CD4-positive, alpha-beta T cell treated with Interleukin-15 for 4 hours (primary cell): ENCODE measurements at regions not wholly inside any gene's neighbourhood (a gene's known extent, or its start where the extent isn't known, plus 50 kb on each side); places are given as distances from the start of the nearest gene placed in this dataset.
"Not testable (repeated sequence)": the region's sequence is repeated elsewhere in the genome, so short reads cannot be mapped to it uniquely, and the experiment has no call there.

ENCODE experiments used
- DNase-seq: peaks from one replicate; pipeline ENCODE4 v3.0.0-alpha.2; 2020; ENCODE audit warnings: low spot score

- DNase-seq: no peak
Observed at GRCh38 chr10:117750616-117751015, 208.1 kb downstream of the EMX2 start.

GRCh38 chr10:117751259-117751658 lies 208.7 kb downstream of the EMX2 start:
- DNase-seq: no peak

DNA sequence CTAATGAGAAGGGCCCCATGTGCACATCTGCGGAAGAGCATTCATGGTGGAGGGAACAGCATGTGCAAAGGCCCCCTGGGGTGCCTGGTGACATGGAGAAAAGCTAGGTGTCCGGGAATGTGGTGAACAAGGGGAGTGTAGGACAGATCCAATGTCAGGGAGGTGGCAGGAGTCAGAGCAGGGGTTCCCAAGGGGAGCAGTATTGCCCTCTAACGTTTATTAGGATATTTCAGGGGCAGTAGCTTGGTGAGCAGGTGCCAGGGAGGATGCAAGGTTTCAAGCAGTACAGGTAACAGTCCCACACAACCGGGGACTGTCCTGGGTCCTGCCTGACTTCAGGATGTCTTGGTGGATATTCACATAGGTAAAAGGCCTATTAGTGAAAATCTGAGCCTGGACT lies 209.6 kb downstream of the EMX2 start:
- no peak for DNase-seq

DNA sequence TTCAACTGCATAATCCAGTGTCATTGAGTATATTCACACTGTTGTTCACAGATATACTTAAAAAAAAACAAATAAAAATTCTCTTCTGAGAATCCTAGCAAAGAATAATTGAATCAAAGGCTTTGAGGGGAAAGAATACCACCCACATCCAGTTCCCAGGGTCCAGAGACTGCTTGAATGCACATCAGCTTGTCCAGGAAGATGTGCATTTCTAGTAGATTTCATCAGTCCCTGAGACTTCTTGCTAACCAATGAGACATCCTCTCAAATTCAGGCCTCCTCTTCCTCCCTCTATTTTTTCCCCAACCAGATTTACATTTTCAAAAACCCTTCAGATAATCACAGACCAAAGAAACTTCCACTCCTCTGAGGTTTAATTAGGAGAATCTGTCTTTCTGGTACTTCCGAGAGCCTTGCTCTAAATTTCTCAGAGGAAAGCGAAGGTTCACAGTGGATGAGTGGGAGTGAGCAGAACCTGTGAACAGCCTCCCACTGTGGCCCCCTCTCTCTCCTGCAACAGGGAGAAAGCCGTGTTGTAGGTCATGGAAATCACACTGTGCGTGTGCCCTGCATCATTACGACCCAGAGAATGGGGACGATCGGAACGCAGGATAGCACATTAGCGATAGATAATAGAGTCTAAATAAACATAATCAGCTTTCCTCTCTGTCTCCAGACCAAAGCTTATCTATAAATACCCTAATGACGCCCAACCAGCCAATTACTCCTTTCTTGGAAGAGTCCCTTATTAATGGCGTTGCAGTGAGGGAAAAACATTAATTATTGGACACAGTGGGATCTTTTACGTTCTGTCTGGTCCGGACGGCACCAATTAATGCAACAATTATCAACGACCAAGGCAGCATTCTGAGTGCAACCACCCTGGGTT lies 212.5 kb downstream of the EMX2 start:
- no peak for DNase-seq

- DNase-seq: no peak
Observed at GRCh38 chr10:117755659-117756014, 213.1 kb downstream of the EMX2 start.

- no peak for DNase-seq
Observed at GRCh38 chr10:117757086-117757720, 214.7 kb downstream of the EMX2 start.

- no peak for DNase-seq
Observed at GRCh38 chr10:117759266-117759665, 216.7 kb downstream of the EMX2 start.

DNA sequence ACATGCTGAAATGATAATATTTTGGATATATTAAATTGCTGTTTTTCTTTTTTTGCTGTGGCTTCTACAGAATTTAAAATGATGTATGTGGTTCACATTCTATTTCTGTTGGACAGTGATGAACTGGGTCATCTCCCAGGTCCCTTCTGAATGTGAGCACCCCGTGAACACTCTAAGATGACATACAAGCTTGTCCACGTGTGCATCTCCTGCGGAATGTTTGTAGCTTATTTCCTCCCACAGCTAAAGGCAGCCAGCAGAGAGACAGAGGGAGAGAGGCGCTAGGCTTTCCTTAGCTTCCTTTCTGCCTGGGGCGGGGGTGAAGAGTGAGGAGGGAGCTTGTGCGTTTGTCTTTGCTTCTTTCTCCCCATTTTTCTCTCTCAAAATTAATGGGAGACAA lies 219.1 kb downstream of the EMX2 start:
- DNase-seq: no peak

DNA sequence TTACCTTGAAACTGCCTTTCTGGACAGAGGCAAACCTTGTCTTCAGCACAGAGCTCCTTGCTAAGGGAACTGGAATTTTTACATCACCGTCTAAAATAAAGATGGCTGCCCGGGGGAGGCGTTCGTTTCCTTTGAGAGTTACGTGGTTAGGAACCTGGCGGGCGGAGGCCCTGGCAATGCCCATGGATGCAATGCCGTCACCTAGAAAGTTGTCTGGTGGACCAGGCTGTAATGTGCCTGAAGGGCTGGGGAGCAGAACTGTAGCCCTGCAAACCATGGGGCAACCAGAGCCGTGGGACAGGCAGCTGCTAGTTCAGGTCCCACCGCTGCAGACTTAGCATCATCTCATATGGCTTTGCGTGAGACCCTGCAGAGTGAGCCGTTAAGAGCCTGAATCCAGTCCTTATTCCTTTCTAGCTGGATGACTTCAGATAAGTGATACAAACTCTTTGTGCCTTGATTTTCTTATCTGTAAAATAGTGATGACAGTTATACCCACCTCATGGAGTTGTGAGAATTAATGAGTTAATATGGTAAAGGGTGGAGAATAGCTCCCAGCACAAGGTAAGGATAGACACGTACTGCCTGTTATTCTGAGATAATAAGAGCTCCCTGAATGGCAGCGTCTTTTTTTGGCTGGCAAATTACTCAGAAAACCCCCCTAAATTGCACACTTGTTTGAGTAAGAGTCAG lies 219.7 kb downstream of the EMX2 start:
- no peak for DNase-seq

GRCh38 chr10:117762819-117763172 lies 220.2 kb downstream of the EMX2 start:
- DNase-seq: no peak

DNA sequence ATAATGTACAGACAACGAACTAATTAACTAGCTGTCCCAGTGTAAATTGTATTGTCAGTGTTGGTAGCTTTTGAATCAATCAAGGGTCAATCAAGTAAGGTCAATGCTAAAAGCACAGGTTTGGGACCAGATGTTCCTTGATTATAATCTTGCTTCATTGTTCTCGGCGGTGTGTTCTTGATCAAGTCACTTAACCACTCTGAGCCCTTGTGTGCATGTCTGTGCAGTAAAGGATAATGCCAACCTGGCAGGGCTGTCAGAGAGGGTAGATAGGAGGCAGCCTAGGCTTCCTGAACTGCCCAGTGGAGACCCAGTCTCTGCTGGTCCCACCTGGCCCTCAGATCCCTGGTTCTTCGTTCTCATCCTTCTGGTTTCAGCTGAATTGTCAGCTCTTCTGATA lies 221.0 kb downstream of the EMX2 start:
- DNase-seq: no peak

DNA sequence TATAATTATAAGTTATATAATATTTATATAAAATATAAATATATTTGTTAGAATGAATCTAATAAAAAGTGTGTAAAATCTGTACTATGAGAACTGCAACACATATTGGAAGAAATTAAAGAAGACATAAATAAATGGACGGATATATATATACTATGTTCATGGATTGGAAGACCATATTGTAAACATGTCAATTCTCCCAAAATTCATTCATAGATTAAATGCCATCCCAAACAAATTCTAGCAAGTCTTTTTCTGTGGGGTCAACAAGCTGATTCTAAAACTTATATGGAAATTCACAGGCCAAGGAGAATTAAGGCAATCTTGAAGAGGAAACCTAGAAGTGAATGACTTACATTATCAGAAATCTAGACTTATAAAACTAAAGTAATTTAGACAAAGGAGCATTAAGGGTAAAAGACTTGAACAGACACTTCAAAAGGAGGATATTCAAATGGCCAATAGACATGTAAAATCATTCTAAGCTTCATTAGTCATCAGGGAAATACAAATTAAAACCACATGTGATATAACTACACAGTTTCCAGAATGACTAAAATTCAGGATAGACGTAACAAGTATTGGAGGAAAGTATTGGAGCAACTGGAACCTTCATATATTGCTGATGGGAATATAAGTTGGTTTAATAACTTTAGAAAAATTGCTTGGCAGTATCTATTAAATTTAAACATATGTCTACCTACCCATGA lies 225.9 kb downstream of the EMX2 start:
- DNase-seq: no peak

GRCh38 chr10:117775526-117775925 lies 233.0 kb downstream of the EMX2 start:
- no peak for DNase-seq

DNA sequence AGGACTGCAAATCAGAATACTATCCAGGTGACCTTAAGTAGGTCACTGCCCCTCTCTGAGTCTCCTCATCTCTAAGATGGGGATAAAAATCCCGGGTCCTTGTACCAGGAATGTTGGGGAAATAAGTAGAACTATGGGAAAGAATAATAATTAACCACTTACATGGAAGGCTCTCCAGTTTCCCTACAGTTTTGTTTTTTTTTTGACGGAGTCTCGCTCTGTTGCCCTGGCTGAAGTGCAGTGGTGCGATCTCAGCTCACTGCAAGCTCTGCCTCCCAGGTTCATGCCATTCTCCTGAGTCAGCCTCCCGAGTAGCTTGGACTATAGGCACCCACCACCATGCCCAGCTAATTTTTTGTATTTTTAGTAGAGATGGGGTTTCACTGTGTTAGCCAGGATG lies 234.7 kb downstream of the EMX2 start:
- not testable (repeated sequence) for DNase-seq

- DNase-seq: no peak
Observed at GRCh38 chr10:117778241-117778640, 235.7 kb downstream of the EMX2 start.

GRCh38 chr10:117780411-117780810 lies 237.9 kb downstream of the EMX2 start:
- no peak for DNase-seq

DNA sequence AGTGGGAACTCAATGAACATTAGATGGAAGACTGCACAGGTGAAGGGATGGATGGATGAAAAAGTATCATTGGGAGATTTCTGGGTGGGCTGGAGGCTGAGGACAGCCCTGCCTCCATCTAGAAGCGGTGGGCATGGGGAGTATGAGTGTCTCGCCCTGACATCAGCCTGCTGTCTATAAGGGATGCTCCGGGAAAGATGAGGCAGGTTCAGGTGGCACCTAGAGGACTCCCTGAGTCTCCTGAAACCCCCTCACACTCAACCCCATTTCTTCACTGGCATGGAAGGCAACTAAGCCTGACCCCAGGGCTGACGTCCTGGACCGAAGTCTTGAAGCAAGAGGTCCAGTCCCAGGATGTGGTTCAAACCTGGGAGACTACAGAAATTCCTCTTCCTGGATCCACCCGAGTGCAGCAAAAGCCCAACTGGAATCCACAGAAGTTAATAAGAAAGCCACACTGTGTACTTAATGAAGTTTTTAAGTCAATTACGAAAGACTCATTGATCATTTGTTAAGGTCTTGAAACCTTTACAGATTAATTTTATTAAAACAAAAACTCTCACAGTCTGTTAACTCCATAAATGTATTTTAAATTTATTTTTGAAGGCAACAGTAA lies 238.8 kb downstream of the EMX2 start:
- DNase-seq: no peak

- DNase-seq: no peak
Observed at GRCh38 chr10:117782276-117782675, 239.7 kb downstream of the EMX2 start.

GRCh38 chr10:117783698-117784395 lies 241.3 kb downstream of the EMX2 start:
- no peak for DNase-seq

DNA sequence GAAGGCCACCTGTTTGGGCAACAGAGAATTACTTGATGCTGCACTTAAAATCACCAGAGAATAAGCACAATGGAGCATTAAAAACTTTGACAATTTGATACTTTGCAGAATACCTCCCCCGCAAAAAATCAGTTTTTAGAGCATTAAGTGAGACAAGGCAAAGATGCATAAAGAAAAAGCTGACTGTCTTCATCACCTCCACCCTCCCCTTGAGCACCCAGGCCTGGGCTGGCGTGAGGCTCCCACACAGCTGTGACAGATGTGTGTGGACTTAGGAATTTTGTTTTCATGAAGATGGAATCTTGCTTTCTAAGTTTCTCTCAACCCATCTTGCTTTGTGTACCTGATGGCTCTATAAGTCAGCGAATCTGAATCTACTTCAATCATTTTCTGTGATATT lies 242.2 kb downstream of the EMX2 start:
- no peak for DNase-seq

GRCh38 chr10:117788911-117789310 lies 246.4 kb downstream of the EMX2 start:
- no peak for DNase-seq

DNA sequence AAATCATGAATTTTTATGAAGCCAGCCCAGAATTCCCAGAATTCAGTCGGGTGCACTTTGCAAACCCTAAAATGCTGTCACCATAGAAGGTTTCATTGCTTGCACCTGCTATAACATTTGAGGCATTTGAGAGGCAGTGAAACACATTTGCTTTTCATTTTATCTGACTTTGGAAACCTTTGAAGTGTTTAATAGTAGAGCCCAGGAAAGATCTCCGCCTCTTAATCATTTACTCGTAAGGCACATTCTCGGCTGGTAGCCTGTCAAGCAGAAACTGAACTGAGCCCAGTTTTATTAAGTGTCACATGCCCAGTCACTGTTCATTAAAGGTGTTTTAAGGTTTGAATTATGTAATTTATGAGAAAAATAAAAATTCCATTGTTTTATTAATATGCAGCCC lies 247.6 kb downstream of the EMX2 start:
- DNase-seq: no peak
